ENCODE measurements at regions not wholly inside any gene's neighbourhood (a gene's known extent, or its start where the extent isn't known, plus 50 kb on each side); places are given as distances from the start of the nearest gene placed in this dataset.
"Not testable (repeated sequence)": the region's sequence is repeated elsewhere in the genome, so short reads cannot be mapped to it uniquely, and the experiment has no call there.

DNA sequence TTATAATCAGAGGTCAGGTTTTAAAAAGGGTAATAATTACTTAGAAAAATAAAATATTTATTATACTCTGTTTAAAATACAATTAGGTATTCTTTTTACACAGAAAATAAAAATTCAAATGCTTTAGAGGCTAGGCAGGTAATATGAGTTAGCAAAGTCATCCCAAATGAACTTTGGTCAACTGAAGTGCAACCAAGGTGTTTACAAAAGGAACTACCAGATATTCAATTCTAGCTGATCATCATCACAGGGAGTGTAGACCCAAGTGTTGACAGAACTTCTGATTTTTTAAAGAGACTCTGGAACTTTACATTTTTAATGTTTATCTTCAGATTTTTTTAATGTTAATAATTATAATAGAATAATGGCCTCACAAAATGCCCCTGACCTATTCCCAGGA is 59.3 kb upstream of the COL5A2 start:
- H3K27me3 ChIP-seq (ENCODE audit: insufficient read depth, poor library complexity, severe bottlenecking) = no peaks in the 10 kb centered on the region
- no peak overlapping the region for H3K4me3 ChIP-seq (ENCODE audit: severe bottlenecking)
- DNase-seq (ENCODE audit: low spot score) (no peak), ATAC-seq (ENCODE audit: low read depth) (no peak)
- H3K27ac ChIP-seq (ENCODE audit: poor library complexity, severe bottlenecking) = no peak overlapping the region
- peaks cover under 1% of the 10 kb centered on the region for H3K4me1 ChIP-seq (ENCODE audit: insufficient read depth, poor library complexity, severe bottlenecking)
- H3K9me3 ChIP-seq (ENCODE audit: severe bottlenecking) = no peaks in the 10 kb centered on the region
- H3K36me3 ChIP-seq (ENCODE audit: low read depth) = no peaks in the 10 kb centered on the region
- no peak for TF ChIP-seq CTCF (IDR thresholded peaks at IDR 0.05; ENCODE audit: poor library complexity, severe bottlenecking)

- H3K9me3 ChIP-seq (ENCODE audit: severe bottlenecking); H3K27ac ChIP-seq (ENCODE audit: poor library complexity, severe bottlenecking); DNase-seq (ENCODE audit: low spot score); H3K27me3 ChIP-seq (ENCODE audit: insufficient read depth, poor library complexity, severe bottlenecking); H3K36me3 ChIP-seq (ENCODE audit: low read depth); ATAC-seq (ENCODE audit: low read depth); H3K4me1 ChIP-seq (ENCODE audit: insufficient read depth, poor library complexity, severe bottlenecking); H3K4me3 ChIP-seq (ENCODE audit: severe bottlenecking): not testable (repeated sequence)
These were observed 64.3 kb upstream of the COL5A2 start for GRCh38 chr2:189243843-189244242.

GRCh38 chr2:189247276-189247675 is 67.7 kb upstream of the COL5A2 start:
- Histone ChIP-seq H3K4me3 (ENCODE audit: severe bottlenecking) (no peak overlapping the region), H3K27ac (ENCODE audit: poor library complexity, severe bottlenecking) (no peak overlapping the region), H3K27me3 (ENCODE audit: insufficient read depth, poor library complexity, severe bottlenecking) (no peaks in the 10 kb centered on the region), H3K36me3 (ENCODE audit: low read depth) (no peaks in the 10 kb centered on the region), H3K9me3 (ENCODE audit: severe bottlenecking) (no peaks in the 10 kb centered on the region), H3K4me1 (ENCODE audit: insufficient read depth, poor library complexity, severe bottlenecking) (peaks cover 3% of the 10 kb centered on the region)
- ATAC-seq (ENCODE audit: low read depth) (no peak), DNase-seq (ENCODE audit: low spot score) (no peak)
- no peak for TF ChIP-seq CTCF (IDR thresholded peaks at IDR 0.05; ENCODE audit: poor library complexity, severe bottlenecking)

DNA sequence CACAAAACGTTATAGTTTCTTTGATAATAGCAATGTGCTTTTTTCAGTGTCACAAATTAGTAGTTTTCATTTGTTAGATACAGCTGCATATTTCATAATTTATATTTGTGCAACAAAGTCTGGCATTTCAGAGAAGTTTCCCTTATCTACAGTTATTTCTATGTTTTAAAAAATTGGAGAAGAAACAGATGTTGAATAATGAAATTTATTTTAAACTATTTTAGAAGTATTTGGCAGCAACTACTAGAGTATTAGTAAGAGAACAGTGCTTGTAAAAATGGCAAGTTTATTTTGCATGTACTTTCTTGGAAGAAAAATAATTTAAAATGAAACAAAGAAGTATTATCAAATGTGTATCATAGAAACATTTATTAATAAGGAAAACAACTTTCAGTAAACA is 68.6 kb upstream of the COL5A2 start:
- H3K27ac ChIP-seq (ENCODE audit: poor library complexity, severe bottlenecking) = no peak overlapping the region
- TF ChIP-seq CTCF (IDR thresholded peaks at IDR 0.05; ENCODE audit: poor library complexity, severe bottlenecking) = no peak
- H3K27me3 ChIP-seq (ENCODE audit: insufficient read depth, poor library complexity, severe bottlenecking) = no peaks in the 10 kb centered on the region
- H3K36me3 ChIP-seq (ENCODE audit: low read depth) = no peaks in the 10 kb centered on the region
- no peak overlapping the region for H3K4me3 ChIP-seq (ENCODE audit: severe bottlenecking)
- ATAC-seq (ENCODE audit: low read depth) (no peak), DNase-seq (ENCODE audit: low spot score) (no peak)
- H3K9me3 ChIP-seq (ENCODE audit: severe bottlenecking) = no peaks in the 10 kb centered on the region
- H3K4me1 ChIP-seq (ENCODE audit: insufficient read depth, poor library complexity, severe bottlenecking) = peaks cover 3% of the 10 kb centered on the region

GRCh38 chr2:189249171-189249570 is 69.6 kb upstream of the COL5A2 start:
- ATAC-seq (ENCODE audit: low read depth) = no peak
- H3K27ac ChIP-seq (ENCODE audit: poor library complexity, severe bottlenecking) = no peak overlapping the region
- TF ChIP-seq CTCF (IDR thresholded peaks at IDR 0.05; ENCODE audit: poor library complexity, severe bottlenecking) = no peak

More at GRCh38 chr2:189249171-189249570, 69.6 kb upstream of the COL5A2 start:
- DNase-seq (ENCODE audit: low spot score) = no peak
- Histone ChIP-seq H3K9me3 (ENCODE audit: severe bottlenecking) (no peaks in the 10 kb centered on the region), H3K36me3 (ENCODE audit: low read depth) (no peaks in the 10 kb centered on the region), H3K4me1 (ENCODE audit: insufficient read depth, poor library complexity, severe bottlenecking) (peaks cover 11% of the 10 kb centered on the region), H3K4me3 (ENCODE audit: severe bottlenecking) (no peak overlapping the region), H3K27me3 (ENCODE audit: insufficient read depth, poor library complexity, severe bottlenecking) (no peaks in the 10 kb centered on the region)

Measured in RWPE2 (cell line).